ENCODE measurements at regions not wholly inside any gene's neighbourhood (a gene's known extent, or its start where the extent isn't known, plus 50 kb on each side); places are given as distances from the start of the nearest gene placed in this dataset.

DNA sequence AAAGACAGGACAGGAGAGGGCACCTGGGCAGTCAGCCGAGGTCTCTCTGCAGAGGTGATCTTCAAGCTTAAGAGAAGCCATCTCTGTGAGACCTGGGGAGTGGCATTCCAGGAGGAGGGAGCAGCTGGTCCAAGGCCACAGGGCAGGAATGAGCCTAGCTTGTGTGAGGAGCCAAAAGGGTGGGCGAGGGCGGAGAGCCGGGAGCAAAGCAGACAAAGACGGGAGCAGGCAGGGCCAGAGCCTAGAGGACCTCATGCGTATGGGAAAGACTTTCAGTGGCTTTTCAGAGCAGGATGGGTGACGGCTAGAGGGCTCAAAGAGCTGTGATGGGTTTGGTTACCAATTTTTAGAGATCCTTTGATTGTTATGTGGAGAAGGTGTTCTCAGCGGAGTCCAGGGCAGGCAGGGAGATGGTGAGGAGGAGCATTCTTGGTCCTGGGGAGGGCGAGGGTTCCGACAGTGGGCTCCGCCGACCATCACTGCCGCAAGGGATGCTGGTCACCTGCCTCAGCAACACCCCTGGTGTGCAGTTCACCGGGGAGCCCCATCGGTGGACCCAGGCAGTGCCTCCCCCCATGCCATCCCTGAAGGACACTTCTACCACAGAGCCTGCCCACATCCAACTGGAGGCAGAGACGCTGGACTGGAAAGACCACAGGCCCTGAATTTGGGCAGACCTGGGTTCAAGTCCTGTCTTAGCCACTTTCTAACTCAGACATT lies 122.9 kb upstream of the IRF2BP2 start:
- no peak for DNase-seq (ENCODE audit: low spot score in 2 of 2)

DNA sequence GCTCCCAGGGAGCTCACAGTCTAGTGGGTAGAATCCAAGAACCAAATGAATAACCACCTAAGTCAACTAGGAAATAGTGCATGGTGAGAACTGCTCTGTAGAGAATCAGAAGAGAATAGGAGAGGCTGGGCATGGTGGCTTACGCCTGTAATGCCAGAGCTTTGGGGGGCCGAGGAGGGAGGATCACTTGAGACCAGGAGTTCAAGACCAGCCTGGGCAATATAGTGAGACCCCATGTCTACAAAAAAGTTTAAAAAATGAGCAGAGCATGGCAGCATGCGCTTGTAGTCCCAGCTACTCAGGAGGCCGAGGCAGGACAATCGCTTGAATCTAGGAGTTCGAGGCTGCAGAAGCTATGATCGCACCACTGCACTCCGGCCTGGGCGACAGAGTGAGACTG lies 122.3 kb upstream of the IRF2BP2 start:
- DNase-seq (ENCODE audit: low spot score in 2 of 2) (no peak), FAIRE-seq (no peak)

More for the DNA sequence above, 122.9 kb upstream of the IRF2BP2 start:
- no peak for FAIRE-seq

DNA sequence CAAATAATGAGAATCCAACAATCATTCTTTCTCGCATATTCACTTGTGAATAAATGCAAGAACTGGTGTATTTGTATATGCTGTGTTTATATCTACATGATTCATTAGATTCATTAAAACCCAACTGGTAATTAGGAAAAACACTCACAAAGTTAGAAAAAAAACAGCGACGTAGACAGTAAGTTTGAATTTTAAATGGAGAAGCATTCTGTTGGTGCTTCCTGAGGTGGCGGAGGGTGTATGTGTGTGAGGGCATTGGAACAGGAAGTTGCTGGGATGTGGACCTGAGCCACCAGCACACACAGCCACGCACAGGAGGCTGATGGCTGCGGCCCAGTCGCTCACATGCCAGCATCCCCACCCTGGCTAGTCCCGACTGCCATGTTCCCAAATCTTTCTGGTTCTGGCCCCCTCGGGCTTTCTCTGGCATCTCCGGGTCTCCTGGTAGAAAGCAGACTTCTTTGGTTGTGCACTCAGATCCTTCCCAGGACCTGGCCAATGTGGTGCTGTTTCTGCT lies 121.6 kb upstream of the IRF2BP2 start:
- FAIRE-seq = no peak
- no peak for DNase-seq (ENCODE audit: low spot score in 2 of 2)

DNA sequence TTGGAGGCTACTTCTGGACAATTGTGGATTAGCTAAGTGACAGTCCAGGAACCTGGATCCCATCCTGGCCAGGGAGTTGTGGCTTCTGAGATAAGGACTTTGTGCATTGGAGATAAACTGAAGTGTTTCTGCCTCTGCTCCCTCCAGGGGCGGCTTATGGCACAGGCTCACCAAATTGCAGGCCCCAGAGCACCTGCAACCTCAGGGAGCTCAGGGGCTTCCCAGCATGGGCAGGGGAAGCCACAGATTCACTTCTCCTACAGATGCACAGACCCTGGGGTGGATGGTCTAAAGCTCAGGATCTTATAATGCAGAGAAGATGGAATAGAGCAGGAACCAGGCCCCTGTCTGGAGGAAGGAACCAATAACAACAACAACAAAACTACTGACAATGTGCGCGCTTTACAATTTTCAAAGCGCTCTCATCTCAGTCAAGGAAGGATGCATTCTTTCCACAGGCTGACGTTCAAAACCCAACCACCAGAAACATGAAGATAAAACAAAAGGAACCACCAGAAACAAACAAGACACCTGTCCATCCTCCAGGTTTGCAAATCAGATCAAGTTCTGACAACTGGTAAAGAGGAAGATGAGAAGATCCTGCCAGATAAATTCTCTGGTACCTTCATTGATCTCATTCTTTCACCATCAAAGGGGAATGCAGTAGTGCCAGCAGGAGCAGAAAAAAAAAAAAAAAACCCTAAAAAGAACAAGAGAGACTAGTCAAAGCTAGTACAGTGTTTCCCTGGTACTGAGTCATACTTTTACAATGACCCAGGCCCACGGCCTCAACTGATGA lies 121.0 kb upstream of the IRF2BP2 start:
- no peak for FAIRE-seq
- DNase-seq (ENCODE audit: low spot score in 2 of 2) = no peak

DNA sequence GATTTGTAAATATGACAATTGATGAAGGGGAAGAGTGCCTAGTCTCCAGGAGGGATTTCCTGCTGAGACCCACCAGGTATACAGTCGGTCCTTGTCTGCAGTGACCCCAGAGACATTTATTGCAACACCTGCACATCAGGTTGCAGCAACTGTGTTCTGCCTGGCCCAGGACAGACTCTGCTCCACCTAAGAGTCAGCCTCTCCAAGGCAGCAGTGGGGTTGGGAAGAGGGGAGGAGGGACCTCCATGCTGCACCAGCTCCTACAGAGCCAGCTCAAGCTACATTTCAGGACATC lies 120.4 kb upstream of the IRF2BP2 start:
- FAIRE-seq (no peak), DNase-seq (ENCODE audit: low spot score in 2 of 2) (no peak)

DNA sequence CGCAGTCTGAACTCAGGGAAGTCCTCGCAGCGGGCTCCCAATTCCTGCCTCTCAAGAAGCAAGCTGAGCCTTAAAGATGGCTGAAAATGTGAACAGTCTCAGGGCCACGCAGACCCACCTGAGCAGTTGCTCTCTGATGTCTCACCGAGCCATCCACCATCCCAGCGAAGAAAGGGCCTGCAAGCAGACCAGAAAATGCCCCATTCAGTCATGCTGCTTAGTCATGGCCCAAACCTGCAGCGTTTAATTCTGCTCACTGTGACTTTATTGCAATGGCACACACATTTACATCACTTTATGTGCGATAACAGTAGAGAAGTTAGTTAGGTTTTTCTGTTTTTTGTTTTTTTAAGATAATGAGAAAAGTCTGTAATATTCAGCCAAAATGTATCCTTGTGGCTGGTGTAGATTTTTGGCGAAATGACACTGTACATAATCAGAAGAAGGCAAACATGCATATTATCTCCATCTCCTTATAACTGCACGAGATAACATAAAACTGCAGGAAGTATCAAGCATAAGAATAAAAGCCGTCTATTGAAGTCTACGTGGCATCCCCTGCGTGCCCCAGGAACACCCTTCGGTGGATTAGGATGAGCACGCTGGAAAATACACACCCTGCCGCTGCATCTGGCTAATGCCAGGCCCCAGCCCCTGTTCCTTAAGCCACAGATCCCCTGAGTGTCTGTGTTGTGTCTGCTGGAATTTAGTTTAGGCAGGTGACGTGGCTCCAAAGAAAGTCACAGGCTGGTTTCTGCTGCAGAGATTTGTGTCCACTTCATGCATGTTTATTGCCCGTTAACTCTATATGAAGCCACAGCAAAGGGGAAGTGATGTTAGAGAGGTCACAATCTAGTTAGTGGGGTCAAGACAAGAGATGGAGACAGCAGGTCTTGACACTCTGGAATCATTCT lies 119.8 kb upstream of the IRF2BP2 start:
- DNase-seq (ENCODE audit: low spot score in 2 of 2) (no peak), FAIRE-seq (no peak)

DNA sequence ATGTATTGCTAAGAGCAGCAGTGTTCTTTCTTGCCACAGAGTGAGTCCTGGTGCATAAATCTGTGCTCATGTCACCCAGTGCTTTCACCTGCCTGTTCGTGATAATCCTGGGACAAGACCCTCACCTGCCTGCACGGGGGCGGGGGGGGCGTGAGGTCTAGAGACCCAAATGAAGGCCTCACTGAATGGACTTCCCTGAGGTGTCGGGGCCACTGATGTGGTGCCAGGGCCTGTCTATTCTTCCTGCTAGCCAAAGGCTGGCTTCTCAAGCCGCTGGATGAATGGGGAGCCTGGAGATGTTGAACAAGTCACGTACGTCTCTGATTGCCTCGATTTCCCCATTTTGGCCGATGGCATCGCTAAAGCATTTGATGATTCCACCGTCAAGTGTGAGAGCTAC lies 118.8 kb upstream of the IRF2BP2 start:
- DNase-seq (ENCODE audit: low spot score in 2 of 2) (no peak), FAIRE-seq (no peak)

DNA sequence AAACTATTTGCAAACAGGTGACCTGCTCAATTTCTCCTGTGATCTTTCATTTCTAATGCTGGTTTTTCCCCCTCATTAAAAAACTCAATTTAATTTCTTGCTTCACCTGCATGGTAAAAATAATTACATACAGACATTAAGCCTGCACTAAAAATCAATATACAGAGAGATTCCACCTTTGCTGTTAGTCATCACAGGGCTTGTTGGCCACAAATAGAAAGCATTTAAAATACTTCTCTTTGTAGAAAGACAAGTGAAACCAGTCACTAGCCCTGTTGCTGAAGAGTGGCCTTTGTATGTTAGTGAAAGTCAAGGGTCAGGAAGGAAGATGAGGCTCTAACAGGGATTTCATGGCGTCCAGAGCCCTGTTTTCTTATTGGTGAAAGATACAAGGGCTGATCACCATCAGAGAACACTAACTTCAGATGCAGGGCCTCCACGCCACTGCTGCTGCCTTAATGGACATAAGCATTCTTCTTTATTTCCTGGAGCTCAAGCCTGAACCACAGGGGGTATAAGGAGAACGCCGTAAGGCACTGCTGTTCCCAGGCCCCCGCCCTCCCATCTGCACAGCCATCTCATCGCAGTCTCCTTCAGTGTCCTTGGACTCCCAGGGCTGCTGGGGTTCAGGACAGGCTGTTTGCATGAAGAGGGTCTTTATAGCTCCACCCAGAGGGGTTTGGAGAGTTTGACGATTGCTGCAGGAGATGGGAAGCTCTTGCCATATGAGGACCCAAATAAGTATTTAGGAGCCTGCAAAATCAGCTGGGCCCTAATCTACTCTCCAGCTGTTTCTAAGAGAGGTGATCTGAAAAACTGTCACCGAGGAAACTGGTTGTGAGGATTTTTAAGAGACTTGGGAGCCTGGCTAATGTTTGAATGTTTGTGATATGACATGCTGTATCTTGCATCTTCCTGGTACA lies 117.3 kb upstream of the IRF2BP2 start:
- DNase-seq (ENCODE audit: low spot score in 2 of 2) (no peak), FAIRE-seq (no peak)

DNA sequence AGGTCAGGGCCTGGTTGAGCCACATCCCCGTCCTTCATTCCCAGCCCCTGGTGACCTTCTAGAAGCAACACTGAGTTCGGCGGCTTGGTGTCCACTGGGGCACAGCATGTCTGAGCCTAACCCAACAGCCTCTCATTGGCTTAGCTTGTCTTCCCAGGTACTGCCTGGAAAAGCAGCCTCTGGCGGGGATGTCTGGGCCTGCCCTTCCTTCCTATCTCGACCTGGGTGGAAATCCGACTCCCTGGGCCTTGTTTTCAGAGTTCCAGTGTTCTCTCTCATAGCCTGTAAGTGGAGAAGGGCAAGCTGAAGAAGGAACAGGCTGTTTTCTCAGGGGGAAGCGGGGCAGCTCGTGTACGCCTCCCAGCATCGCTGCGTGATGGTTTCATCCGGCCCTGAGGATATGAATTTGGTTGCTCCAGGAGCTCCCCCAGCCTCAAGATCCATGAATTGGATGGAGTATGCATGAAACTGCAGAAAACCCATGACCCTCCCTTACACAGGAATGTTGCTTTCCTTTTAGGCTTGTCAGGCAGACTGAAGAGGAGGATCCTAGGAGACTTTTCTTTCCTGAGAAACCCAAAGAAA lies 116.5 kb upstream of the IRF2BP2 start:
- FAIRE-seq (no peak), DNase-seq (ENCODE audit: low spot score in 2 of 2) (no peak)

DNA sequence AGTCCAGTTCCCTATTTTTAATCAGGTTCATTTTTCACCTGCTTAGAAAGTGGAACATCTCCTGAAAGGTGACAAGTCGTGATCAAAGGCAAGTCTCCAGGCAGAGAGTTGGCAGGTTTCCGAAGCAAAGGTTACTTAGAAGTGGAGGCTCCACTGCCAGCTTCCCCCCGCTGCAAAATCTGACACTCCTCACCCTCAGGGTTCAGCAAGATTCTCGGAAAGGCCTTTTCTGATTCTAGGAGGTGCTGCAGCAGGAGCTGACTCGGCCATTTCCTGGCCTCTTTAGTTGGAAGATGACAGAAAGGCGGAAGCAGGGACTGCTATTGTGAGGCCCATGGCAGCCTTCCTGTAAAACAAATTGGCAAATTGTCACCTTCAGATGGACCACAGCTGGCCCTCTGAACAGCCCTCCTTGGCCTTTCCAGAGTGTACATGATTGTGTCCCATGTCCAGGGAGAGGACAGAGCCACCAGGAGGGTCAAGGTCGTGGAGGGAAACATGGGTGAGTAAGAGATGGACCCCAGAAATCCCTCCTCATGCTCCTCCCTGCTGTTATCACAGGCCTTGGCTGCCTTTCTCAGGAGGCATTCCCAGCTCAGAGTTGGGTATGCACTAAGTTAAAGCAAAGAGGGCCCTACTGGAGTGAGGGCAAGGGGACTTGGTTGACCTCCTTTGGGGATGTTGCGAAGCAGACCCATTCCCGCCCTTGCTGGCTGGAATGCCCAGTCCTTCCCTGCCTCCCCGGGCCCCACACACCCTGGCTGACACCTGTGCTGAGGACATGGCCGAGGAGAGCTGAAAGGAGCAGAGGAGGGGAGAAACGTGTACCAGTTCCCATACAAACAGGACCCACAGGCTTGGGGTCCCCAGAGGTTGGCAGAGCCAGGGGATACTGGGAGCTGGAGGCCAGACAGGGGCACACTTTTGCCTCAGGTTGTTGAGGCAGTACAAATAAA lies 115.5 kb upstream of the IRF2BP2 start:
- DNase-seq (ENCODE audit: low spot score in 2 of 2) = no peak

DNA sequence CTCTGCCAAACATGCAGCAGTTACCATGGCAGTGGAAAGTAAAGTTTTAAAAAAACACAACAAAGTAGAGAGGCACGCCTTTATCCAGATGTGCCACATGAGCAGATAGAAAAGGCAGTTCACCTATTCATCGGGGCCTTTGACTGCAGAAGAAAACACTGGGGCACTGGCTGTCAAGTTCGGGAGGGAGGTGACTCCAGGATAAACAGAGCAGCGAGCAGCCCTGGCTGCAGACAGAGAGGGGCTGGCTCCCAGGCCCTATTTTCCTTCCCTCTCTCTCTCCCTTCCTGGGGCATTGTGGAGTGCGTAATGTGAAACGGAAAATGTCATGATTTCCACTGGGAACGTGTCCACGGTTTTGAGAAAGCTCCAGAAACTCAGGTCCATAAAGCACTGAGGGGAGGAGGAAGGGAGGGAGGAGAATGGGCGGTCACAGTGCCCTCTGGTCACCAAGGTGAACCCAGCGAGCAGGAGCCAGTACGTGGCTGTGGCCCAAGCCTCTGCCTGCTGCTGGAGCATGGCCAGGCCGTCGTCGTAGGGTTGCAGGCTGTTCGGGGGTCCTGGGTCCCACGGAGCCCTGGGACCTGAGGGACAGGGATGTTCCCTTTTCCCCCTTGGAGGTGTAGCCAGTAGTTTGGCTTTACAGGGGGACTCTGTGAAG lies 114.7 kb upstream of the IRF2BP2 start:
- FAIRE-seq (no peak), DNase-seq (ENCODE audit: low spot score in 2 of 2) (peak in 1 of 2 donors; percentile 49)

More for the DNA sequence above, 115.5 kb upstream of the IRF2BP2 start:
- no peak for FAIRE-seq

DNA sequence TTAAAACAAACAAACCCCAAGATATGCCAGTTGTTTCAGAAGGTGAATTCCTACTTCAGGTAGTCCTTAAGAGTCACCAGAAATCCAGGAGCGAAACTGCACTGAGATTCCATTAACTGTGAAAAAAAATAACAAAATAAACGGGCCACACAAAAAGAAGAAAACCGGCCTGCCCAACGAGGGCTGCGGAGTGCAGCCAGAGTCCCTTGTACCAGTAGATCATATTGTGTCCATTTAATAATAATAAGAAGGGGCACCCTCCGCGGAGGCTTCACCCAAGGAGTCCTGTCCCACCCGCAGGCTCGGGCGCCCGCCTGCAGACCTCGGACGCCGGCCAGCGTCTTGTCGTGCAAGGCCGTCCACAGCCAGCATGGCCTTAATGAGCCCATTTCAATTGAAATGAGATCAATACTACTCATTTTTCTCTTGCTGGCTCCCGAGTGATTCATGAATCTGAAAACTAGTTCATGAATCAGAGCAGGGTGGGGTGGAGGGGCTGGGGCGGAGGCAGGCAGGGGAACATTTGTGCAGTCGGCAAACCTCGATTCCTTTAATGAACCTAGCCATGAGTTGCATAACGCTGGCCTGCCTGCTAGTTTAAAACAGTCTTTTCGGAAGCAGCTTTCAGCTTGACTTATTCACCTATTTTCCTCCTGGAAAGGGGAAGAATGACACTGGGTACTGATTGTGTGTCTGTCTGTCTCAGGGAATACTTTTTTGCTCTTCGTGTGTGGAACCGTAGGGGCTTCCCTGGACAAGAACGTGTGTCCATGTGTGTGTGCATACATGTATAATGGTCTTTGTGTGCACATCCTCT lies 113.1 kb upstream of the IRF2BP2 start:
- DNase-seq (ENCODE audit: low spot score in 2 of 2) (no peak), FAIRE-seq (no peak)

DNA sequence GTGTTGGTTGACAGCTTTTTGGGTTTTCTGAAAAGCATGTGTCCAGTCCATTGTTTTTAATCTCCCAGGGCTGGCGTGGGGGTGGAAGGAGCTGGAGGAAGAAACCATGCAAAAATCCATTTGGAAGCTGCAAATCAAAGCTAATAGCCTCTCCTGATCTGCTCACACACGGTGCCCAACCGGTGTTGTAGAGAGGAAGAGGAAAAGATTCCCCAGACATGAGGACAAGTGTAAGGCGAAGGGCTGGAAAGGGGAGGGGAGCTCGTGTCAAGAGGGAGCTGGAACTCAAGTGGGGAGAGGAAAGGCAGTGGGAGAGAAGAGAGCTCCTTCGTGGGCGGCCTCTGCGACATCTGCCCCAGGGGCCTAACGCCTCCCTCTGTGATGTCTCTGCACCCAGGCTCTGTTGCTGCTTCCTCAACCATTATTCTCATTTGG lies 112.3 kb upstream of the IRF2BP2 start:
- no peak for DNase-seq (ENCODE audit: low spot score in 2 of 2)
- FAIRE-seq = no peak

DNA sequence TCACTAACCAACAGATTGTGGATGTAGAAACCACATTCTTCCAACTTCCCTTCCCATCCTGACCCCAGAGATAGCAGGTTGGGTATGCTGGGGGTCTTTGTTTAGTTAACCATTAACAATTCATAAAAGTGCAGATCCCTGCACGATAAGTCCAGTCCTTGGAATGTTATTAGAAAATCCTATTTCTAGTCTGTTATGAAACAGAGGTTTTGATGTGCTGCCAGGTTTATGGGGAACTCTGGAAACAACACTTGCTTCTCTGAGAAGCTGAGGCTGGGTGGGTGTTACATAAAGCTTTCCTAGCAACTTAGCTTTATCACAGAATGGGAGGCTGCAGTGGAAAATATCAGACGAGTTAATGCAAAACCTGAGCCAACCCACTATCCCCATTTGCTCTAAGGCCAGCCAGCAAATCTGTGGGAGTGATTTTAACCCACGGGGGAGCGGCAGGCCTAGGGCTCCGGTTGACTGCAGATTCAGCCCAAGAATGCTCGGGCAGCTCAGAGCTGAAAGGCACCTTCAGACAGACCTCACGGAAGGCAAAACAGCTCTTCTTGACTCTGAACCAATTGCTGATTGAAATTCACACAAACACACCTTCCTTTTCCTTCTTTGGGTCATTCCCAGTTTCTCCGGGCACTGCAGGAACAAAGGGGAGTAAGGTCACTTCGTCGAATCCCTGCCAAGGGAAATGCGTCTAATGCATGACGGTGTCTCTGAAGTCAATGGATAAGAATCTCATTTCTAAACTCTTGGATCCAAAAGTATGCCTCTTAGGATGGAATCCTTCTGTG lies 111.7 kb upstream of the IRF2BP2 start:
- DNase-seq (ENCODE audit: low spot score in 2 of 2) = no peak
- no peak for FAIRE-seq

DNA sequence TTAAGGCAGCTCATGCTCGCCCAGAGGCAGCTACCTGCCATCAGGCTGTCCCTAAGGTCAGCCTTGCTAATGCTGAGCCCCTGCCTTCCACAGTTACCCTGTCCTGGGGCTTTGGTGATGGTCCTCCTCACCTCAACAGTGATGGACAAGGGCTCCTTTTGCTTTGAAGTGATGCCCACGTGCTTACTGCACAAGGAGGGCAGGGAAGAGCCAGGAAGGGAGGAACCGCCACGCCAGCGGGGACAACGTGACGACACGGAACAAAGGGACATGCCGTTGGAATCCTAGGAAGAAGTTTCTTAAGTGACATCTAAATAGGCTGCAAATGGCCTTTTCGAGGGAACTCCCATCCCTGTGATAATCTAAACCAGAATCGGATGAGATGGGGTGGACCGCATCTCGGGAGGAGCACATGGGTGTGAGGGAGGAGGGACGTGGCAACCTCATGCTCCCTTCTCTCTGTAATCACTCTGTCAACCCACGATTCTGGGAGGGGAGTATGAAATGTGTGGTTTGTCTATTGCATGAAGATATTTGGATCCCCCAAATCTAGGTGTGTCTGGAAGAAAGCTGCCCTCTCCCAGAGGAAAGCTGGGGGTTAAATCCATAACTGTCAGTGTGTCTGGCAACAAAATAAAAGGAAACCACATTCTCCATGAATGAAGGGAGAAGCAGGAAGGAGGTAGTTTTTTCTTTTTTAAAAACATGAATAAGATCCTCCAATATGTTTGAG lies 110.9 kb upstream of the IRF2BP2 start:
- DNase-seq (ENCODE audit: low spot score in 2 of 2) (no peak), FAIRE-seq (no peak)
